H1 (cell line): ENCODE measurements at regions not wholly inside any gene's neighbourhood (a gene's known extent, or its start where the extent isn't known, plus 50 kb on each side); places are given as distances from the start of the nearest gene placed in this dataset.

Source experiments
- CTCF ChIA-PET: fragments of 300-600 bp; sonication (Branson Sonifier 250); formaldehyde crosslinking; loops from one replicate; lab custom pipeline; 2021; ENCODE audit not compliant: partially characterized antibody; lab: Charles Lee
- POLR2A ChIA-PET: fragments of 300-600 bp; sonication (Branson Sonifier 250); formaldehyde crosslinking; loops from one replicate; lab custom pipeline; 2021; ENCODE audit warnings: inconsistent platforms; ENCODE audit not compliant: partially characterized antibody; lab: Charles Lee
- DNase-seq, 2 experiments: peaks; one replicate each; pipeline versions ENCODE4 v3.0.0 to v3.0.0-alpha.2; 2010 to 2022; ENCODE audit warnings: low spot score in 2 of 2, low read depth in 1 of 2, mixed read lengths in 1 of 2
- FAIRE-seq: peaks from 2 replicates; lab custom pipeline; 2011; peaks lifted over from hg19 to GRCh38; lab: Jason Lieb, UNC
- H2AFZ ChIP-seq: 2 replicates; pipeline ENCODE4 v1.8.1; 2012; ENCODE audit warnings: low read length, inconsistent platforms
- H2AK5ac ChIP-seq: 2 replicates; pipeline ENCODE4 v1.6.1; 2013; ENCODE audit warnings: low read depth, low read length
- H2BK120ac ChIP-seq: replicated peaks from 2 replicates; pipeline ENCODE3; 2013; ENCODE audit warnings: low read depth, low read length, inconsistent platforms
- H2BK12ac ChIP-seq: 2 replicates; pipeline ENCODE4 v1.6.1; 2013; ENCODE audit warnings: low read depth, low read length
- H2BK15ac ChIP-seq: 2 replicates; pipeline ENCODE4 v1.6.1; 2013; ENCODE audit warnings: low read length
- H2BK20ac ChIP-seq: 2 replicates; pipeline ENCODE4 v1.6.1; 2013; ENCODE audit warnings: low read length
- H2BK5ac ChIP-seq: 2 replicates; pipeline ENCODE4 v1.6.1; 2013; ENCODE audit warnings: low read depth, low read length
- H3K14ac ChIP-seq: 2 replicates; pipeline ENCODE4 v1.6.1; 2013; ENCODE audit warnings: inconsistent platforms; ENCODE audit not compliant: insufficient read length
- H3K18ac ChIP-seq: 2 replicates; pipeline ENCODE4 v1.6.1; 2013; ENCODE audit warnings: low read length; ENCODE audit errors: extremely low read depth
- H3K23ac ChIP-seq: 2 replicates; pipeline ENCODE4 v1.6.1; 2013; ENCODE audit warnings: inconsistent platforms; ENCODE audit not compliant: insufficient read length
- H3K23me2 ChIP-seq: 2 replicates; pipeline ENCODE4 v1.6.1; 2013; ENCODE audit warnings: low read depth, low read length
- H3K27ac ChIP-seq: 2 replicates; pipeline ENCODE4 v1.6.1; 2011; ENCODE audit warnings: low read depth, low read length, inconsistent platforms
- H3K27me3 ChIP-seq, 4 experiments: replicated peaks in 1 of 4; 1 replicate in 1 of 4; 2 replicates in 3 of 4; pipeline versions ENCODE4 v1.6.1 to v1.8.1; 2011 to 2013; ENCODE audit warnings: low read length in 3 of 4, mild to moderate bottlenecking in 3 of 4, inconsistent platforms in 2 of 4, mixed read lengths in 2 of 4, moderate library complexity in 1 of 4; ENCODE audit not compliant: control insufficient read depth in 3 of 4, insufficient read depth in 3 of 4; ENCODE audit errors: extremely low read depth in 1 of 4
- H3K36me3 ChIP-seq, 4 experiments: 2 replicates each; pipeline versions ENCODE4 v1.6.1 to v1.8.1; 2011 to 2013; ENCODE audit warnings: mild to moderate bottlenecking in 4 of 4, low read length in 3 of 4, moderate library complexity in 2 of 4, control low read depth in 1 of 4, inconsistent platforms in 1 of 4; ENCODE audit not compliant: insufficient read depth in 4 of 4, control insufficient read depth in 2 of 4
- H3K4ac ChIP-seq: replicated peaks from 2 replicates; pipeline ENCODE3; 2013; ENCODE audit warnings: low read length, low read depth, mixed read lengths, inconsistent platforms; ENCODE audit not compliant: insufficient read length
- H3K4me1 ChIP-seq, 4 experiments: replicated peaks in 1 of 4; 1 replicate in 1 of 4; 2 replicates in 3 of 4; pipeline versions ENCODE4 v1.6.1 to v1.8.1; 2011 to 2013; ENCODE audit warnings: low read length in 3 of 4, inconsistent platforms in 2 of 4, mixed read lengths in 1 of 4; ENCODE audit not compliant: insufficient read depth in 4 of 4, control insufficient read depth in 3 of 4
- H3K4me2 ChIP-seq, 2 experiments: 2 replicates each; pipeline versions ENCODE4 v1.6.1 to v1.8.1; 2011 to 2013; ENCODE audit warnings: low read depth in 2 of 2, low read length in 2 of 2, control low read depth in 1 of 2, inconsistent platforms in 1 of 2, mild to moderate bottlenecking in 1 of 2; ENCODE audit not compliant: insufficient read depth in 1 of 2
- H3K4me3 ChIP-seq, 4 experiments: fragments of 200-600, 300-600 bp in 1 of 4; sonication (generic), shearing (Covaris generic), sonication (Bioruptor Twin) in 1 of 4; 2 replicates each; pipeline versions ENCODE4 v1.5.1 to v1.8.1; 2011 to 2016; ENCODE audit warnings: low read length in 4 of 4, low read depth in 3 of 4, control low read depth in 2 of 4, inconsistent platforms in 2 of 4, mild to moderate bottlenecking in 2 of 4, mixed read lengths in 1 of 4, moderate library complexity in 1 of 4; ENCODE audit not compliant: insufficient read depth in 2 of 4; ENCODE audit errors: extremely low read depth in 1 of 4
- H3K56ac ChIP-seq: replicated peaks from 2 replicates; pipeline ENCODE3; 2013; ENCODE audit warnings: low read depth, mild to moderate bottlenecking, mixed read lengths, low read length, inconsistent platforms; ENCODE audit not compliant: insufficient read length
- H3K79me1 ChIP-seq: 2 replicates; pipeline ENCODE4 v1.6.1; 2013; ENCODE audit warnings: low read depth, low read length, control low read depth
- H3K79me2 ChIP-seq, 2 experiments: 2 replicates each; pipeline versions ENCODE4 v1.6.1 to v1.8.1; 2012 to 2013; ENCODE audit warnings: low read length in 2 of 2, mild to moderate bottlenecking in 2 of 2, inconsistent platforms in 1 of 2; ENCODE audit not compliant: insufficient read depth in 2 of 2, control insufficient read depth in 1 of 2
- H3K9ac ChIP-seq, 4 experiments: replicated peaks in 1 of 4; 1 replicate in 1 of 4; 2 replicates in 3 of 4; pipeline versions ENCODE4 v1.6.1 to v1.8.1; 2011 to 2013; ENCODE audit warnings: low read depth in 3 of 4, low read length in 3 of 4, control low read depth in 2 of 4, mild to moderate bottlenecking in 2 of 4, moderate library complexity in 2 of 4, inconsistent platforms in 1 of 4; ENCODE audit errors: extremely low read depth in 1 of 4
- H3K9me3 ChIP-seq, 2 experiments: 2 replicates each; pipeline versions ENCODE4 v1.6.1 to v1.8.1; 2012 to 2013; ENCODE audit warnings: mild to moderate bottlenecking in 2 of 2, moderate library complexity in 2 of 2, control low read depth in 1 of 2, inconsistent platforms in 1 of 2, low read depth in 1 of 2, low read length in 1 of 2, mixed read lengths in 1 of 2; ENCODE audit not compliant: insufficient read depth in 2 of 2
- H4K20me1 ChIP-seq, 2 experiments: replicated peaks in 1 of 2; 2 replicates each; pipeline versions ENCODE3 to v1.8.1; 2011 to 2013; ENCODE audit warnings: inconsistent platforms in 2 of 2, low read length in 2 of 2, mild to moderate bottlenecking in 1 of 2; ENCODE audit not compliant: insufficient read depth in 2 of 2, control insufficient read depth in 1 of 2
- H4K5ac ChIP-seq: 2 replicates; pipeline ENCODE4 v1.6.1; 2013; ENCODE audit warnings: low read length, low read depth, mixed read lengths, inconsistent platforms; ENCODE audit not compliant: insufficient read length
- H4K8ac ChIP-seq: 2 replicates; pipeline ENCODE4 v1.8.0; 2013; ENCODE audit warnings: mild to moderate bottlenecking, moderate library complexity, low read length, inconsistent platforms; ENCODE audit not compliant: insufficient read depth; ENCODE audit errors: extremely low read depth
- H4K91ac ChIP-seq: replicated peaks from 2 replicates; pipeline ENCODE3; 2013; ENCODE audit warnings: low read length, mixed read lengths, inconsistent platforms; ENCODE audit not compliant: insufficient read length
- SAP30 ChIP-seq: fragments of 300-600 bp; sonication (generic); IDR thresholded peaks from 2 replicates; pipeline ENCODE4 v1.7.1; 2012; ENCODE audit warnings: low read length, moderate library complexity, mild to moderate bottlenecking, inconsistent platforms; ENCODE audit not compliant: insufficient read depth, insufficient replicate concordance
- SP4 ChIP-seq: IDR thresholded peaks from 2 replicates; pipeline ENCODE4 v1.6.1; 2012; ENCODE audit warnings: low read length, inconsistent platforms
- WGBS, 2 experiments: shearing (Covaris generic) in 1 of 2; methylation state at CpG; one replicate each; pipeline versions ENCODE4 v1.1.6 to v1.1.7; 2013 to 2015; ENCODE audit warnings: low lambda C conversion rate in 2 of 2, mixed read lengths in 2 of 2, inconsistent platforms in 1 of 2, low coverage in 1 of 2, missing lambda C conversion rate in 1 of 2; ENCODE audit not compliant: insufficient replicate concordance in 2 of 2, insufficient coverage in 1 of 2, insufficient read length in 1 of 2; ENCODE audit errors: extremely low coverage in 1 of 2, missing lambda C conversion rate in 1 of 2; 5-methylcytosine and 5-hydroxymethylcytosine counted together

- Histone ChIP-seq H2BK20ac (no peak overlapping the region), H4K5ac (no peak overlapping the region), H3K4me3 (no peak overlapping the region), H3K23ac (no peak overlapping the region), H3K23me2 (0 out of 2 replicates have a peak, but pooled peaks cover 2% of the 10 kb centered on the region), H3K9me3 (no peaks in the 10 kb centered on the region), H2BK5ac (no peak overlapping the region), H4K8ac (no peak overlapping the region), H3K4me2 (no peak overlapping the region), H4K91ac (no peak overlapping the region), H3K14ac (no peak overlapping the region), H3K79me1 (no peaks in the 10 kb centered on the region), H2BK120ac (no peak overlapping the region), H3K27ac (no peak overlapping the region), H3K56ac (no peak overlapping the region), H3K4me1 (peaks cover 0 to 5% (median 0%) of the 10 kb centered on the region in 4 experiments; a peak in 1 of 7 replicates), H3K36me3 (no peaks in the 10 kb centered on the region), H3K79me2 (no peaks in the 10 kb centered on the region), H2AFZ (no peak overlapping the region), H3K4ac (no peak overlapping the region), H2BK12ac (no peak overlapping the region), H4K20me1 (no peaks in the 10 kb centered on the region), H2AK5ac (no peak overlapping the region), H3K27me3 (no peaks in the 10 kb centered on the region; a peak in 1 of 7 replicates), H2BK15ac (no peak overlapping the region), H3K9ac (no peak overlapping the region), H3K18ac (no peak overlapping the region)
- WGBS, 2 experiments, result 83% methylated on average over 23 of the region's 24 CpGs; no CpG with 5 or more reads in 1 of the 2 experiments
- POLR2A ChIA-PET, result no interaction called here
- TF ChIP-seq SP4 (no peak), SAP30 (no peak)
- CTCF ChIA-PET, result interaction anchor here (0.7 to 2.5 kb wide), 4 partner anchors 10 to 19 kb away, joined by 3 to 8 read pairs (median 4); no protein-coding TSS in a partner anchor
- DNase-seq (peak in 1 of 2 experiments; percentile 22), FAIRE-seq (no peak)
Measured at GRCh38 chr15:31468911-31469785, 142.5 kb downstream of the KLF13 start.
